Hepatocyte (in vitro differentiated cells): ENCODE measurements at regions not wholly inside any gene's neighbourhood (a gene's known extent, or its start where the extent isn't known, plus 50 kb on each side); places are given as distances from the start of the nearest gene placed in this dataset.

ENCODE experiments used
- CTCF ChIP-seq: fragments of 200-600 bp; sonication (generic); IDR thresholded peaks from 2 replicates; pipeline ENCODE4 v1.5.1; 2016; ENCODE audit warnings: antibody characterized with exemption, mild to moderate bottlenecking; ENCODE audit not compliant: poor library complexity
- EZH2 ChIP-seq: fragments of 200-600 bp; sonication (generic); IDR thresholded peaks from 2 replicates; pipeline ENCODE4 v1.6.1; 2016; ENCODE audit warnings: antibody characterized with exemption, mild to moderate bottlenecking, borderline replicate concordance

GRCh38 chr1:60394436-60394835 lies 320.9 kb upstream of the C1orf87 start:
- TF ChIP-seq CTCF (no peak), EZH2 (no peak)
